Esophagus mucosa (tissue), 1 donor: ENCODE measurements at regions not wholly inside any gene's neighbourhood (a gene's known extent, or its start where the extent isn't known, plus 50 kb on each side); places are given as distances from the start of the nearest gene placed in this dataset.
"Not testable (repeated sequence)": the region's sequence is repeated elsewhere in the genome, so short reads cannot be mapped to it uniquely, and the experiment has no call there.

Experiments
- ATAC-seq: fragments of 200-7000 bp; cut with Tn5 transposase; one replicate; pipeline ENCODE4 v1.9.1; 2020
- donor health status: DM: yes; HTN: yes; CAD: no.

DNA sequence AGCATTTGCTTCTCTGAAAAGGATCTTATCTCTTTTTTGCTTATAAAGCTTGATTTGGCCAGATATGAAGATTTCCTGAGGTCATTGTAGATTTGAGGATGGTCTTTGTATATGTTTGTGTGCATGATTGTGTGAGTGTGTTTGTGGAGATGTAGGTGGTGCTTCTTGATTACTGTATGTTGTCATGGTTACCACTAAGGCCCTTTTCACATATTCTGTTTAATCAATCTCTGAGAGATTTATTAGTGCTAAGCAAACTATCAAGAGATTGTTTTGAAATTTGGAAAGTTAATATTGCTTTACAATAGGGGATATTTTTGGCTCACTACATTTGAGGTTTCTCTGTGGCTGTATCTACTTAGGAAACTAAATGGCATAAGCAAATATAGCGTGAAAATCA is 191.7 kb downstream of the S1PR1 start:
- no peak for ATAC-seq

DNA sequence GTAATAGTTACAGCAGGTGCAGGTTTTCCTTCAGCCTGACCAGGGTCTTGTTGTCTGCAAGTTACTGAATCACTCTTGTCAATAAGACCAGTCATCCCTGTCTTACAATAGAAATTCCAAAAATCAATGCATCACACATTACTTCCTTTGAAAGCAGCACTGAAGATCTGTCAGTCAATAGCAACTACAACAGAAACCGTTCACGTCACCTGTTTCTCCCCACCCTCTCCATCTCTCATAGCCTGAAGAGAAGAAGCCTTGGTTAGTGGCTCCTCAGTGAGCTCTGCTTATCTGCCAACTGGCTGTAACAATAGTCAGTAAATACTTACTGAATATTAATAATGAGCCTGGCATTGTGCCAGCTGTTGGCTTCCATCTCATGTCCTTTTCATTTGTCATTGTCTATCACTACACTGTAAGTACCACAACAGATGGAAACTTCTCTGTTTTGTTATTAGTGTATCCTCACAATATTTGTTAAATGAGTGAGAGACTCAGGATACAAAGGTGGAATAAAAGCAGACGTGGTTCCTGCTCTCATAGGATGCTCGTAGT is 195.2 kb downstream of the S1PR1 start:
- no peak for ATAC-seq

DNA sequence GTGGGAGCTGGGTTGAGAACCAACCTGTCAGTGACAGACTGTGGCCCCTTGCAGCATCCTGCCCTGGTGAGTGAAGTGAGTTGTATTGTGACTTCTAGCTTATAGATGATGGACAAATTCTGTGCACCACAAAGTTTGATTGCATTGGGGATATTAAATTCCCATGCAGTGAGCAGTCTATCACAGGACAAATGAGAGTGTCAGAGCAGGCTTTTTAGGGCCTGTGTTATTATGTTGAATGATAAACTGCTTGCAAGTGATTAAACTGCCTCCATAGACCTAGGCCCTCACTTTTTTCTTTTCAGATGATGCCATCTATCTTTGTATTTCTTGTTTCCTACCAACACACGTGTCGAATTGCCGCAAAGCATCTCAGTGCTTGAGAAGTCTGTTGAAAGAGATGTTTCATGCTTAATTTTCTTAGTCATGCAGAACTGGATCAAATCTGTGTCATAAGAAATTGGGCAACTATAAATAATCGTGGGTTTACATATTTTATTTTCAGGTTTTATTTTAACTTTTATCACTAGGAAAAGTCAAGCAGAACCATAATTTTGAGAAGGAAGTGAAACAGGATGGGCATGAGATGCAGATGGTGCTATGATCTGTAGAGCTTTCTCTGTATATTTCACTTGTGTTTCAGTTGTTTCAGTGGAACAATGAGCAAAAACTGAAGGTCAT is 199.2 kb downstream of the S1PR1 start:
- ATAC-seq: no peak

DNA sequence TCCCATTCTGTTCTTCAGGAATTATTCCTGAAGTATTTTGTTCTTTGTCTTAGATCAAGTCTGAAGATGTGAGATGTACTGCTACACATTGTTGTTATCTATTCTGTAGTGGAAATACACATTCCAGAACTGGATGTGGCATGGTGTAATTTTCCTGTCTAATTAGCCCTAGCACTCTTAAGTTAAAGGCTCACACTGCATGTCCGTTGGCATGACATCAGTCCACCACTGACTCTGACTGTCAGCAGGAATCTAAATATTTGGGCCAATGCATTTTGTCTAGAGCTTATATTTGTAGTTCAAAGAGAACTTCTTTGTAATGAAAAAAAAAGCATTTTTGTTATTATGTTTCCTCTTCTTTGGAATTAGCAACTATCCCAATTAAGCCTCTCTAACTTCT is 201.0 kb downstream of the S1PR1 start:
- ATAC-seq: no peak

DNA sequence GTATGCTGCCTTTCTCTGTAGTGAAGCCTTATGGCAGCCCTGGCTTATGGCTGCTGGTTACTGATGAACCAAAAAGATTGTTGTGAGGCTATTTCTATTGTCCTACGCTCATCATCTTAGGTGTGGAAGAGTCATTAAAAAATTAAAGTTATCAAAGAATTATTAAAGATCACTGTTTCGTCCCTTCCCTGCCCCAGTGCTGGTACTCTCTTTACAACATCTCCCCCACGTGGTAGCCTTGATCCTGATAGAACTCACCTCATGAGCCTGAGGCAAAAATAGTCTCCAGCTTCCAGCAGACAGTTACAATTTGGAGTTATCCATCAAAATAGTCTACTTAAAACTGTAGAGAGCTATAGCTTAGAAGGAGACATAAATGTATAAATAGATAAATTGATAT is 201.5 kb downstream of the S1PR1 start:
- no peak for ATAC-seq

DNA sequence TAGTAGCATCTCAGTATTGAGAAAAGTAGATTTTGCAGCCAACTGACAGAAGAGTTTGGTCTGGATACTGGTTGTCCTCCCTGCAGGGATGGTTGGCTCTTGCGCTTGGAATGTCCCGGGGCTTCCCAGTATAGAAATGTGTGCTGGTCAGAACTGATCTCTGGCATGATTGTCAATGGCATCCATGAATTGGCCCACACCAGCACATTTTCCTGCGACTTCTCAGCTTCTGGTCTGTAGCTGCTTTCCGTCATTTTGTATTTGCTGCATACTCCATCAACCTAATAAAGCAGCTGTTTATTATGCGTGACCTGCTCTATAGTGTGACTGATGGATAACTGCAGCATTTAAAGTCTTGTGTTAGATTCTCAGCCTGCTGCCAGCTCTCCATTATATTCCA is 203.7 kb downstream of the S1PR1 start:
- ATAC-seq: no peak

DNA sequence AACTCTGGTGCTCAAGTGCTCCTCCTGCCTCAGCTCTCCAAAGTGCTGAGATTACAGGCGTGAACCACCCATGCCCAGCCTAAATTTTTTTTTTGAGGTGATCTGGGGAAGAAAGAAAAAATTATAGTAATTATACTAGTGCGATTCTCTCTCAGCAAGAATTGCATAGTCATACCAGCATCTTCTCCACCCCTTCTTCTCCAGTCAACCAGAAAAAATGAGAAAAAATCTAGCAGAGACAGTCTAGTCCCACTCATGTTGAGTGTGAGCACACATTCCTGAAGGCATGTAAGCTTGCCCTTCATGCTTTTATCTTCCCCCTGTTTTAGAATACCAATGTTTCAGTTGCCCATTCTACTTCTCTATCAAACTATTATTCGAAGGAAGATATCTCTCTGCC is 207.6 kb downstream of the S1PR1 start:
- no peak for ATAC-seq

DNA sequence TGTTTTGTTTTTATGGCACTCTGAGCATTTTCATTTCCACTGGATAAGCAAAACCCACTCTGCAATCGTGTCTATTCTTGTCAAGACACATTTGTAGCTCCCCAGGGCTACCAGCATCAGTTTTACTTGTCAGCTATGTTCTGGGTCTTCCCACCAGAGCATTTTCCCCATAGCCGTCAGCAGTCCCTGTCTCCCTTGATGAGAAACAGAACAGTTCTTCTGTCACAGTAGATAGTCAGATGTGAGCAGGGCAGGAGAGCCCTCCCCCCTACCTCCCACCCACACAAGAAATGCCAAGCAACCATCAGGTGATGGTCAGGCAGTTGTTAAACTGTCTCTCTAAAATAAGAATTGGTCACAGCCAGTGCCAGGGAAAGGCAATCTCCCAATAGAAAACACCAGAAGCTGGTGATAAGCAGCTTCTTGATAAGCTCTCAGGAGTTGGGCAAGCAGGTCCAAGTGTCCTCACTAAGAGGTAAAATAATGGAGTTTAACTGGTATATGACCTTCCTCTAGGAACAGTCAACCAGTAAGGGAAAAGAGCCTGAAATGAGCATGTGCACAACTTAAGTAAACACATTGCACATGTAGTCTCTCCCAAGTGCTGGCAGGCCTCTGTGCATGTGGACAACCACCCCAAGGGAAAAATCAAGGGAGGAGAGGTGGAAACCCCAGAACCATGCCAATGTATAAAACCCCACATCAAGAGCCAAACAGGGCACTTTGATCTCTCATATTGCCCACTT is 208.2 kb downstream of the S1PR1 start:
- no peak for ATAC-seq

DNA sequence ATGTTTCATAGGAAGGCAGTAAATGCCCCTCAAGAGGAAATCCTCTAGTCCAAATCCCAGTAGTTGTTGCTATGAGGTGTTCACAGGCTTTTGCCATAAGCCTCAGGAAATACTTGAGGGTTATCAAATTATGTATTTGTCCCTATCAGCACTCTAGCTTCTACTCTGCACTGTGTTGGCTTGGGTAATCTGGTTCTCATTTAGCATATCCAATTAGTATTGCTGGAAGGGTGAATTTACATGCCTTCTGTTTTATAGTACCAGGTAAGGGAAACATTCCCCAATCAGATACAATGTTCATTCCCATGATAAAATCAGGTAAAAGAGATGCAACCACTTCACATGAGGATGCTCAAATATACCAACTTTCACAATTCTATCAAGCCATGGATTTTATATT is 211.2 kb downstream of the S1PR1 start:
- no peak for ATAC-seq

DNA sequence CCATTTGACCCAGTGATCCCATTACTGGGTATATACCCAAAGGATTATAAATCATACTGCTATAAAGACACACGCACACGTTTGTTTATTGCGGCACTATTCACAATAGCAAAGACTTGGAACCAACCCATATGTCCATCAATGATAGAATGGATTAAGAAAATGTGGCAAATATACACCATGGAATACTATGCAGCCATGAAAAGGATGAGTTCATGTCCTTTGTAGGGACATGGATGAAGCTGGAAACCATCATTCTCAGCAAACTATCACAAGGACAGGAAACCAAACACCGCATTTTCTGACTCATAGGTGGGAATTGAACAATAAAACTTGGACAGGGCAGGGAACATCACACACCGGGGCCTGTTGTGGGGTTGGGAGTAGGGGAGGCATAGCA is 213.9 kb downstream of the S1PR1 start:
- not testable (repeated sequence) for ATAC-seq

DNA sequence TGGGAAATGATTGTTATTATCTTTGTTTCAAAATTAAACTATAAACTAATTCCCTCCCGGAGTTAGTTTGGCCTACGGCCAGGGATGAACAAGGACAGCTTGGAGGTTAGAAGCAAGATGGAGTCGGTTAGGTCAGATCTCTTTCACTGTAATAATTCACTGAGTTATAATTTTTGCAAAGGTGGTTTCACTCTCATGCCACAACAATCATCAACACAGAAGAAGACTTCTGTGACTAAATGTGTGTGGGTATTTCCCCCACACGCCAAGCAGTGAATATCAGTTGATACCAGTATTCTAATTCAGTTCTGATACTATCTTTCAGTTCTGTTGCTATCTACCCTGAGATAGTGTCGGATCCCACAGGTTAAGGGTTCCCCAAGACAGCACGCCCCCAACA is 215.1 kb downstream of the S1PR1 start:
- no peak for ATAC-seq

DNA sequence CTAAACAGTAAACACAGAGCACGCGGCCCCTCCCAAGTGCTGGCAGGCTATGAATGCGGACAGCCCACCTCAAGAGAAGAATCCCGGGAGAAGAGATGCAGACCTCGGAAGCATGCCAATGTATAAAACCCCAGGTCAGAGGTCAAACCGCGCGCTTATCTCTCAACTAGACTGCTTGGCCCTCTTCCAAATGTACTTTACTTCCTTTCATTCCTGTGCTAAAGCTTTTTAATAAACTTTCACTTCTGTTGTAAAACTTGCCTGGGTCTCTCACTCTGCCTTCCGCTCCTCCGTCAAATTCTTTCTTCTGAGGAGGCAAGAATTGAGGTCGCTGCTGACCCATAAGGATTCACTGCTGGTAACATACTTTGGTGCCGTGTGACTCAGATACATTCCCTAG is 216.0 kb downstream of the S1PR1 start:
- no peak for ATAC-seq

DNA sequence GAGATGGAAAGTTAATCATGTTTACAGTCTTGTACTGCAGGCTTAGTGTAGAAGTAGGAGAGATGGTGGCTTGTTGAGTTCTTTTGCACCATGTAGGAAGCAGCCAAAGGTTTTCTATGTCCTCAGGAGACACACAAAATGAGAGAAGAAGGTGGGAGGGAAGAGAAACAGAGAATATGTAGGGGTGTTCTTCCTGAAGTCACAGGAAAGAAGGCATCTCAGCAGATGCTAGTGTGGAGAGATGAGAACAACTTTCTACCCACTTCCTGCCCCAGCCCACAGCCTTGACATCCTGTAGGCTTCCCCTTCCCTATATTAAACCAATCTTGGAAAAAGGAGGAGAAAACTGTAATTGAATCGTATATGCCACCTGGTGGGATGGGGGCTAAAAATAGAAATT is 217.0 kb downstream of the S1PR1 start:
- no peak for ATAC-seq

DNA sequence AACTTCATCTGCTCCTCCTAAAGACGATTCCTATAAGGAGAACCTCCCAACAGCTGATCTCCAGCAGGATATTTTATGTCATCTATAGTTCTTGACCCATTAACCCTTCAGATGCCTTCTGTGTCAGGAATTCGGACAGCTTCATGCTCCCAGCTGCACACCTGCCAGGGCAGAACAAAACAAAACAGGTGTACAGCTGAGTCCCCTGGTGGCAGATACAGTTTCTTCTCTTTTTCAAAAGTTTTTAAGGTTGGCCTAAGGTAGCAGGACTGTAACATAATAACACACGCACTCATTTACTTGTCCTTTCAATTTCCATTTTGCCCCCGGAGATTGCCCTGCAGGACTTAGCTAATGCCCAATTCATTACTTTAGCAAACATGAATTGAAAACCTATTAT is 218.3 kb downstream of the S1PR1 start:
- no peak for ATAC-seq

DNA sequence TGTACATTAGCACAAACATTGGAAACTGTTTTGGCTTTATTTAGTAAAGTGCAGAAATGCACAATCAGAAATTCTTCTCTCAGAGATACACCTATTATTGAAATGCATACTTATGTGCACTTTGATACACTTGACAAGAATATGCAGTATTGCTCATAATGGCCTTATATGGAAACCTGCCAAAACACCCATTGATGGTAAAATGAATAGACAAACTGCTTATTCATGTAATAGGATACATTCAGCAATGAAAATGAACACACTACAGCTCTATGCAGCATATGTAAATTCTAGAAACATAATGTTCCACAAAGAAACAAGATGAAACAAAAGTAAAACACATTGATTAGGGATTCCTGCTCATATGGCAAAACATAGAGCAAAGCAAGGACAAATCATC is 223.9 kb downstream of the S1PR1 start:
- no peak for ATAC-seq

DNA sequence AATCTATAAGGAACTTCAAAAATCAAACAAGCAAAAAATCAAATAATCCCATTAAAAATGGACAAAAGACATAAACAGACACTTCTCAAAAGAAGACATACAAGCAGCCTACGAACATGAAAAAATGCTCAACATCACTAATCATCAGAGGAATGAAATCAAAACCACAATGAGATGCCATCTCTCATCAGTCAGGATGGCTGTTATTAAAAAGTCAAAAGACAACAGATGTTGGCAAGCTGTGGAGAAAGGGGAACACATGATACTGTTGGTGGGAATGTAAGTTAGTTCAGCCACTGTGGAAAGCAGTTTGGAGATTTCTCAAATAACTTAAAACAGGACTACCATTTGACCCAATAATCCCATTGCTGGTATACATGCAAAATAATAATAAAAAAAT is 226.4 kb downstream of the S1PR1 start:
- ATAC-seq: no peak

DNA sequence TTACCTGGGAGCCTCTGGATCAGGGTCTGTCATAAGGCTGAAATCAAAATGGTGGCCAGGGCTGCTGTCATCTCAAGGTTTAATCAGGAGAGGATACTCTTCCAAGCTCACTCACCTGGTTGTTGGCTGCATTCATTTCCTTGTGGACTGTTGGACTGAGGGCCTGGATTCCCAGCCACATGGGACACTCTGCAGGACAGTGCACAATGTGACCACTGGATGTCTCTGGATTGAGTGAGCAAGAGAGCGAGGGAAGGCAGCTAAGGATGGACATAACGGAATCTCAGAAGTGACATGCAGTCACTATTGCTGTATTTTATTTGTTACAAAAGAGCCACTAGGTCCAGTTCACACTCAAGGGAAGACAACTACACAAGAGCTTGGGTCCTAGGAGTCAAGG is 229.1 kb downstream of the S1PR1 start:
- ATAC-seq: no peak

DNA sequence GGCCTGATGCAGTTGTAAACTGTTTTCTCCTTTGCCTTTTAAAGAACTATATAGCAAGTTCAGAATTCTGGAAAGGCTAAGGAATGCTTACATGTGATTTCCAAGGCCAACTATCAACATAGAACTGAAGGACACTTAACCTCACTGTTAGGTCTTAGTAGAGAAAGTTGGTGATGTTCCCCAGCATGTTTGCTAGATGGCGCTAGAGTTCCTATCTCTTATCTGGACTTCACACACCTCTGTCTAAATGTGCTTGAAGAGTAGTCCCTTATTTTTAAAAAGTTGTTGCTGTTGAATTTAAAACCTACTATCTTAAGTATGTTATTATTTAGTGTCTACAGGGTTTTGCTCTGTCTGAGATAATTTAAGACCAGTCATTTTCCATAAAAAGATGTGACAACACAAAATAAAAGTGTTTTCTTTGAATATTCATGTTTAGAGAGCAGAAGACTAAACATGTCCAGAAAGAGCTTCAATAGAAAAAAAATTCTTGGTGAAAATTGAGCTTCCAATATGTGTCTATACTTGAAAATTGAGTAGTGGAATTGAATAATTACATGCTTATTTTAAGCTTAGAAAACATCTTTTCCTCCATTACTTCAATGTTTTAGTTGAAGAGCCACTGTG is 237.3 kb downstream of the S1PR1 start:
- no peak for ATAC-seq

DNA sequence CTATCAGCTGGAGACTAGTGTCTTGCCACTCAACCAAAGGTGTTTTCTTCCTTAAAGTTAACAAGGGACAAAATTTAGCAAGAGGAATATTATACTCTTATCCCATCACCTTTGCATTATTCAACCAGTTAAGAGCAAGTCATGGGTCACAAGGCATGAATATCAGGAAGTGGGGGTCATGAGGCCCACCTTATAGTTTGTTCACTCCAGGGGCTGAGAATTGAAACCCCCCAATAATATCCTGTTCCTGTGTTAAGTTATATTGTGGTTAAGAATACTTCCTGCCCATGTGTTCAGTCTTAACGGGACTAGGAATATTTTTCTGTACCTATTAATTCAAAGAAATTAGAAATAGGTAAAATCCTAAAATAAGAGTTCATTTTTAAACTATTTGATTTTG is 239.7 kb downstream of the S1PR1 start:
- ATAC-seq: no peak

DNA sequence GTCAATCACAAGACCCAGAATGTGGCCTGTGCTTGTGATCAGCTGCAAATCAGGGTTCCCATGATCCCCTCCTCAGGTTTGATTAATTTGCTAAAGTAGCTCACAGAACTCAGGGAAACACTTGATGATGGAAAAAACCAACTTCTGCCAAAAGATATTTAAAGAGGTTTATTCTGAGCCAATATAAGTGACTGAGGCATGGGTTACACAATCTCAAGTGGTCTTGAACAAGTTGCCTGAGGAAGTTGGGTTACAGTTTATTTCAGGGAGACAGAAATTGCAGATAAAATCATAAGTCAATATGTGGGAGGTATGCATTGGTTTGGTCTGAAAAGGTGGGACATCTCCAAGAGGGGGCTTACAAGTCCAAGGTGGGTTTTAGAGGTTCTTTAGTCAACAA is 243.1 kb downstream of the S1PR1 start:
- ATAC-seq: no peak

DNA sequence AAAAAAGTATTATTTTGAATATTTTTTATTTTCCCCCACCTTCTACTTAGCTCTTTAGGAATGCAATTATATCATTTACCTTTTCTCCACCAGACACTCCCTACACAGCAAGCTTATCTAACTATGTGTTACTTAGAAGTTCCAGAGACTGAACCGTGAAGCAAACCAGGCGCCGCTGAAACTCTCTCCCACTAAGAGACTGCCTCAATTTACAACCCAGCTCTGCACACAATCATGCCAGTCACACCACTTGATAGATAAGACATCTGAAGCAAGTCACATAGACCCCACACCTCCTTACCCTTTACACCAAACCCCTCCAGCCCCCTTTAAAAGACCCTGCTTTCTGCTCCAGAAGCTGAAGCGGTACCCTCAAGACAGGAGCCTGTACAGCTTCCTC is 245.5 kb downstream of the S1PR1 start:
- ATAC-seq: no peak

DNA sequence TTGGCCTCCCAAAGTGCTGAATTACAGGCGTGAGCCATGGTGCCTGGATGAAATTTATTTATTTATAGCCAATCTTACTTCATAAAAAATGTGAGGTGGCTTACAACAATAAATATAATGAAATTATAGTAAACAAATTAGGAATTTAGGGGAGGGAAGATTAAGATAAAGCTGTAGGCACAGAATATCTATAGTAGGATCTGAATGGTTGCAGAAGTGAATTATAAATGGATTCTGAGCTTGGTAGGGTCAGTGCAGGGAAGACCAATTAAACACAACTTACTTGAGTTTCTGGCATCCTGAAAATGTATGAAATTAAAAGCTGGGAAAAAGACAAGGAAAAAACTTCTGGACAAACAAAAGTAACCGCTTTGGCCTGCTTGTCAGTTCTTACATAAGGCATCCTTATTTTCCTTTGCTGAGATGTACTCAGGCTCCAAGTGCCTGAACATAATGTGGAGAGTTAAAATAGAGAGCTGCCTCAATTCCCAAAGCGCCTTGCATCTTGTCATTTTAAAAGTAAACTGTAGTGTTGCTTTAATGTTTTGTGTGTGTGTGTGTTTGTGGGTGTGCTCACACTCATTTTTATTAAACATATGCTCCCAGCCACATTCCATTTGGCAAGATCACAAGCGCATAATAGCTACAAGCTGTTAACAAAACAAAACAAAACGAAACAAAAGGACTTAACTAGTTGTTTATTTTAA is 247.3 kb downstream of the S1PR1 start:
- ATAC-seq: no peak

DNA sequence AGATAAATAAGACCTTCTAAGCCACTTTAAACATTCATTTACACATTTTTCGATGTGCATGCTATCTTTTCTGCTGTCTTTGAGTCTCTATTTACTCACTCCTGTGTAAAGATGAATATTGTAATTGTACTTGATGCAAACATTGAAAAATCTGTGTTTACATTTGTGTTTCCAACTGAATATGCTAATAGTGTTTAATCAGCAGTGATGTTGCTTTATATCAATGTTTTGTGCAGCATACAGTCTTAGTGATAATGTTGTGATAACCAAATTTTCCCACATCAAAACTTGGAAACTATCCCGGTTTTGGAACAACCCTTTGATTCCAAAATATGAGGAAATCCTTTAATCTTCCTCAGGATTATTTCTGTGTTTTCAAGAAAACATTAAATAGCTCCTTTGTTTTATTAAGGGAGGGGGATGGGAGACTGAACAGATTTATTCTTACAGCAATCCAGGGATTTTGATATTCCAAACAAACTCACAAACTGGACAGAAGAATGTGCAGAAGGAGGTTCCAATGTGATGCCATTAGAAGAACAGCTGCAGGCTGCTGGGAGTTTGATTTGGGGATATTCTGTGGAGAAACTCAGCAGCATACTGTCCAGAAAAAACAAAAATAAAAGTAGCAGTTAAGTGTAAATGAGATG is 248.0 kb downstream of the S1PR1 start:
- no peak for ATAC-seq
